ENCODE measurements at regions not wholly inside any gene's neighbourhood (a gene's known extent, or its start where the extent isn't known, plus 50 kb on each side); places are given as distances from the start of the nearest gene placed in this dataset.

DNA sequence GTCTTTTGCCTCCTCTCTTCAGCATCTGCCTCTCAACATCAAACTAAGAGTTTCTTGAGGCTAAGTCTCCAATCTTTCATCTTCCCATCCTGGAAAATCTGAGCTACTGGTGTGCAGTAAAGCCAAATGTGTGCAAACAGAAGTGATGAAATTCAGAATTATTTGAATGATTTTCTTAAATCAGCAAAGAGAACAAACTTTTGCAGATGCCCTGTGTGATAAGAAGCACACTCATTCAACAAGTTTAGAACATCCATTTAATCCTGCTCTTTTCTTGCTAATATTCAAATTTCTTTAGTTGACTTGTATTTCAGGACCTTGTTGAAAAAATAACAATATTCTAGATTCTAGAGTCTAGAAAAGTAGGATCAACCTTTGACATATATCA, 1374.9 kb upstream of the CELF4 start:
- Histone ChIP-seq H3K9me3 (peaks cover 4% of the 10 kb centered on the region), H3K4me1 (no peaks in the 10 kb centered on the region), H3K27ac (no peak overlapping the region), H3K4me3 (no peak overlapping the region), H3K36me3 (no peaks in the 10 kb centered on the region), H3K27me3 (ENCODE audit: low read depth) (no peaks in the 10 kb centered on the region)
- TF ChIP-seq, protein P1, sequence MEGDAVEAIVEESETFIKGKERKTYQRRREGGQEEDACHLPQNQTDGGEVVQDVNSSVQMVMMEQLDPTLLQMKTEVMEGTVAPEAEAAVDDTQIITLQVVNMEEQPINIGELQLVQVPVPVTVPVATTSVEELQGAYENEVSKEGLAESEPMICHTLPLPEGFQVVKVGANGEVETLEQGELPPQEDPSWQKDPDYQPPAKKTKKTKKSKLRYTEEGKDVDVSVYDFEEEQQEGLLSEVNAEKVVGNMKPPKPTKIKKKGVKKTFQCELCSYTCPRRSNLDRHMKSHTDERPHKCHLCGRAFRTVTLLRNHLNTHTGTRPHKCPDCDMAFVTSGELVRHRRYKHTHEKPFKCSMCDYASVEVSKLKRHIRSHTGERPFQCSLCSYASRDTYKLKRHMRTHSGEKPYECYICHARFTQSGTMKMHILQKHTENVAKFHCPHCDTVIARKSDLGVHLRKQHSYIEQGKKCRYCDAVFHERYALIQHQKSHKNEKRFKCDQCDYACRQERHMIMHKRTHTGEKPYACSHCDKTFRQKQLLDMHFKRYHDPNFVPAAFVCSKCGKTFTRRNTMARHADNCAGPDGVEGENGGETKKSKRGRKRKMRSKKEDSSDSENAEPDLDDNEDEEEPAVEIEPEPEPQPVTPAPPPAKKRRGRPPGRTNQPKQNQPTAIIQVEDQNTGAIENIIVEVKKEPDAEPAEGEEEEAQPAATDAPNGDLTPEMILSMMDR (IDR thresholded peaks at IDR 0.05): no peak
- DNase-seq (no peak), ATAC-seq (no peak)
- intact Hi-C loops (cut with DNase I): no loop called here

DNA sequence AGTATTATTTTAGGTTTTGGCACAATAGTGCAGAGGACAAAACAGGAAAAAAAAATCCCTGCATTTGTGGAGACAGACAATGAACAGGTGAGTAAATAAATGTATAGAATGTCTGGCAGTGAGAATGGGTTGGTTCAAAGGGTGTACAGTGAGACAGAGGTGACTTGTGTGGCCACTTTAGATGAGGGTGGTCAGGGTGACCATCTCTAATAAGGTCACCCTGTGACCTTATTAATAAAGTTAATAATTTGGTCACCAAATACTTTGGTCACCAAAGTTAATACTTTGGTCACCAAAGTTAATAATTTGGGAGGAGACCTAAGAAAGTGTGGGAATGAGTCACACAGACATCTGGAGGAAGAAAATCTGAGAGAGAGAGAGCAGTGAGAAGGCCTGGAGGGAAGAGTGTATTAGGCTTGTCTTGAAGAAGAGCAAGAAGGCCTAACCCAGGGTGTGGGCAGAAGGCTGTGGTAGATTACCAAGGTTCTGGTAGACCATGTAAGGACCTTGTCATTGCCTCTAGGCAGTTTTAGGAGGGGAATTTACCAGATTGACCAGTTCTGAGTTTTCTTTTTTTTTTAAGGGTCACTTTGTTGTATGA, 1368.4 kb upstream of the CELF4 start:
- H3K36me3 ChIP-seq: no peaks in the 10 kb centered on the region
- ATAC-seq (no peak), DNase-seq (no peak)
- intact Hi-C loops (cut with DNase I): no loop called here
- H3K4me3 ChIP-seq: no peak overlapping the region
- TF ChIP-seq, protein P1 (IDR thresholded peaks at IDR 0.05): no peak
- H3K9me3 ChIP-seq: no peaks in the 10 kb centered on the region
- no peaks in the 10 kb centered on the region for H3K4me1 ChIP-seq
- no peak overlapping the region for H3K27ac ChIP-seq
- H3K27me3 ChIP-seq (ENCODE audit: low read depth): no peaks in the 10 kb centered on the region

DNA sequence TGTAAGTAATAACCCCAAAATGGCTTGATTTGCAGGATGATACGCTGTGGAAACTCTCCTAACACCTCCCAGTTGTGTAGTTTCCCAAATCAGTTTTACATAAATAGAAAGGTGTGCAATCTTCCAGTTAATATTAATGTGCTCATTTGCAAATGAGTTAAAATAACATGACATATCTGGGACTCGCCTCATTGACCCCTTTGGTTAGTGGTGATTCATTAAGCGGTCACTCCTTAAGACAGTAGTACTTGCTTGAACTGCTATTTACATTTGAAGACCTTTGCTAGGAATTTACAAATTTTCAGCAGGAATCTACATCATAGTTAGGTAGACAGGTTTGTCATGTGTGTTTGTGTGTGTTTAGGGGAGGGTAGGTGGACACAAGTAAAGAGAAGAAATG, 1367.7 kb upstream of the CELF4 start:
- Histone ChIP-seq H3K9me3 (no peaks in the 10 kb centered on the region), H3K27me3 (ENCODE audit: low read depth) (no peaks in the 10 kb centered on the region), H3K4me3 (no peak overlapping the region), H3K27ac (no peak overlapping the region), H3K4me1 (no peaks in the 10 kb centered on the region), H3K36me3 (no peaks in the 10 kb centered on the region)
- DNase-seq (no peak), ATAC-seq (no peak)
- intact Hi-C loops (cut with DNase I): no loop called here
- TF ChIP-seq, protein P1 (IDR thresholded peaks at IDR 0.05): no peak

DNA sequence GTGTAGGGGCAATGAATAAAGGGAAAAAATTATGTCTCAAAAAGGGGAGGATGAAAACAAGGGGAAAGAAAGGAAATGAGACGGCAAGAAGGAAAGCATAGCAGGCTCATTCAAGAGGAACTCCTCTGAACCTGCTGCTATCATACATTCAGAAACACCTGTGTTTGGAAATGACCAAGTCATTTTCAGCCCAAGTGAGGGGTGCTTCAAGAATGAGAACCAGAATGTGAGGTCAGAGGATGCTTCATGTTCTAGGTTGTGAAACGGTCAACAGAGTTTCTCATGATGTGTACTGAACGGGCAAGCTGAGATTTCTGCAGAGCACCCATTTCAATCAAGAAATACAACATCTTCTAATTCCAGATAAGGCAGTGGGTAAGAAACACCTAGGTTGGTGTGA, 1367.2 kb upstream of the CELF4 start:
- TF ChIP-seq, protein P1 (IDR thresholded peaks at IDR 0.05): no peak
- no peaks in the 10 kb centered on the region for H3K9me3 ChIP-seq
- no peak for ATAC-seq
- H3K27me3 ChIP-seq (ENCODE audit: low read depth): no peaks in the 10 kb centered on the region
- H3K36me3 ChIP-seq: no peaks in the 10 kb centered on the region
- intact Hi-C loops (cut with DNase I): no loop called here
- no peak overlapping the region for H3K27ac ChIP-seq
- no peak overlapping the region for H3K4me3 ChIP-seq
- H3K4me1 ChIP-seq: no peaks in the 10 kb centered on the region
- no peak for DNase-seq

DNA sequence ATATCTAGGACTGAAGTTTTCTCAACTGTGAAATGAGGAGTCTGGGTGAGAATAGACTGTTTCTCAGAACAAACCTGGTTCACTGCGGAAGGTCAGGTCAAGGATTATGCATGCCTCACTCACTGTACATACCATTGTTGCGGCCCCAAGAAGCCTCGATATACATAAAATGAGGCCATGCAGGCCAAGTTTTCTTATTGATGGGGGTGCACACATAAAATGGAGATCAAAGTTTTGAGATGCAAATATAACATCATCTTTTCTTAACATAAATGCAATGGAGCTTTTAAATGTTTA, 1366.1 kb upstream of the CELF4 start:
- DNase-seq (no peak), ATAC-seq (no peak)
- intact Hi-C loops (cut with DNase I): no loop called here
- Histone ChIP-seq H3K27me3 (ENCODE audit: low read depth) (no peaks in the 10 kb centered on the region), H3K4me3 (no peak overlapping the region), H3K4me1 (no peaks in the 10 kb centered on the region), H3K27ac (no peak overlapping the region), H3K9me3 (no peaks in the 10 kb centered on the region), H3K36me3 (no peaks in the 10 kb centered on the region)
- TF ChIP-seq, protein P1 (IDR thresholded peaks at IDR 0.05): no peak
